ENCODE measurements at regions not wholly inside any gene's neighbourhood (a gene's known extent, or its start where the extent isn't known, plus 50 kb on each side); places are given as distances from the start of the nearest gene placed in this dataset.
A peak's percentile ranks its signal among the peaks of the same experiment; 100 is the strongest.

DNA sequence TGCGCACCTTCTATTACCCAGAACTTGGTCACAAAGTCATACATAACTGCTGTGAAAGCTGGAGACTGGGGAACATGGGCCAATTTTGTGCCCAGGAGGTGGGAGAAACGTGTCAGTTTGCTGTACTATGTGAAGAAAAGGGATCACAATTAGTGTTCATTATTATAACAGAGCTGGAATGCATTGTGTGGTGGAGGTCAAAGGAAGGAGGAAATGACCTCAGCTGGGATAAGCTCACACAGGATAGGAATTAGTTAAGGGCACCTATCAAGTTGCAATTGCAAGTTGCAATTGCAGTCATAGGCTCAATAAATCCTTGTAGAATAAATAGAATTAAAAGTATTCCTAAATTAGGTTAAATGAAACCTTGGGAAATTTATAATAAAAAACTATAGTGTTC is 103.9 kb upstream of the OBI1 start:
- no peaks in the 10 kb centered on the region for H3K4me1 ChIP-seq (replicated peaks in 1 of 2)
- H3K27ac ChIP-seq = no peak overlapping the region
- intact Hi-C loops (cut with DNase I) = no loop called here
- DNase-seq = no peak
- WGBS, 4 donors = 55 to 60% (median 56%) methylated on average over 2 of the region's 2 CpGs
- H3K9me3 ChIP-seq (replicated peaks in 1 of 3) = no peaks in the 10 kb centered on the region
- TF ChIP-seq, protein P1, sequence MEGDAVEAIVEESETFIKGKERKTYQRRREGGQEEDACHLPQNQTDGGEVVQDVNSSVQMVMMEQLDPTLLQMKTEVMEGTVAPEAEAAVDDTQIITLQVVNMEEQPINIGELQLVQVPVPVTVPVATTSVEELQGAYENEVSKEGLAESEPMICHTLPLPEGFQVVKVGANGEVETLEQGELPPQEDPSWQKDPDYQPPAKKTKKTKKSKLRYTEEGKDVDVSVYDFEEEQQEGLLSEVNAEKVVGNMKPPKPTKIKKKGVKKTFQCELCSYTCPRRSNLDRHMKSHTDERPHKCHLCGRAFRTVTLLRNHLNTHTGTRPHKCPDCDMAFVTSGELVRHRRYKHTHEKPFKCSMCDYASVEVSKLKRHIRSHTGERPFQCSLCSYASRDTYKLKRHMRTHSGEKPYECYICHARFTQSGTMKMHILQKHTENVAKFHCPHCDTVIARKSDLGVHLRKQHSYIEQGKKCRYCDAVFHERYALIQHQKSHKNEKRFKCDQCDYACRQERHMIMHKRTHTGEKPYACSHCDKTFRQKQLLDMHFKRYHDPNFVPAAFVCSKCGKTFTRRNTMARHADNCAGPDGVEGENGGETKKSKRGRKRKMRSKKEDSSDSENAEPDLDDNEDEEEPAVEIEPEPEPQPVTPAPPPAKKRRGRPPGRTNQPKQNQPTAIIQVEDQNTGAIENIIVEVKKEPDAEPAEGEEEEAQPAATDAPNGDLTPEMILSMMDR (IDR thresholded peaks at IDR 0.05) = no peak
- no peak for TF ChIP-seq POLR2A (IDR thresholded peaks at IDR 0.05)
- no peak overlapping the region for H3K4me3 ChIP-seq
- H3K27me3 ChIP-seq = no peaks in the 10 kb centered on the region
- no peaks in the 10 kb centered on the region for H3K36me3 ChIP-seq (replicated peaks in 1 of 2)

- H3K27me3 ChIP-seq = peaks cover 3% of the 10 kb centered on the region
- no peak for TF ChIP-seq POLR2A (IDR thresholded peaks at IDR 0.05)
- TF ChIP-seq, protein P1 (IDR thresholded peaks at IDR 0.05) = no peak
- WGBS, 4 donors = 70 to 72% (median 72%) methylated on average over 5 of the region's 5 CpGs
- H3K36me3 ChIP-seq (replicated peaks in 1 of 2) = no peaks in the 10 kb centered on the region
- no peak overlapping the region for H3K4me3 ChIP-seq
- no peaks in the 10 kb centered on the region for H3K4me1 ChIP-seq (replicated peaks in 1 of 2)
- intact Hi-C loops (cut with DNase I) = no loop called here
- no peak for DNase-seq
- no peak overlapping the region for H3K27ac ChIP-seq
- no peaks in the 10 kb centered on the region for H3K9me3 ChIP-seq (replicated peaks in 1 of 3)
These were observed 100.7 kb upstream of the OBI1 start for GRCh38 chr13:78759704-78760103.

DNA sequence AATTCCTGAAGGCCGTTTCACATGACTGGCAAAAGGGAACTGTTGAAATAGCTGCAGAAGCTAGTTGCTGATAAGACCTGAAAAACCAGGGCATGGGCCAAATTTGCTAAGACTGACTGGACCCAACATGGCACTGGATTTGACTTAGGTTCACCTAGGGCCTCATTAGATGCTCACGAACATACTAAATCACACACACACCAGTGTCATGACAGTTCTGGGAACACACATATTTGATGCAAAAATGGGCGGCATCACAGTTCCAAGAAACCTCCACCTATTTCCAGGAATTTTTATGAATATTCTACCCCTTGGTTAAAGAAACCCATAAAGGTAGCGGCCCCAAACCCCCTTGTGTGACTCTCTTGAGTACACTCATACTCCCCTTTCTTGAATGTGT is 99.6 kb upstream of the OBI1 start:
- no peaks in the 10 kb centered on the region for H3K36me3 ChIP-seq (replicated peaks in 1 of 2)
- peak in 1 of 7 donors; percentile 29 for DNase-seq
- no peak for TF ChIP-seq POLR2A (IDR thresholded peaks at IDR 0.05)
- TF ChIP-seq, protein P1 (IDR thresholded peaks at IDR 0.05) = no peak
- intact Hi-C loops (cut with DNase I) = no loop called here
- no peak overlapping the region for H3K4me3 ChIP-seq
- 74 to 84% (median 75%) methylated on average over 4 of the region's 4 CpGs for WGBS, 4 donors
- H3K27me3 ChIP-seq = peaks cover 3% of the 10 kb centered on the region
- no peaks in the 10 kb centered on the region for H3K4me1 ChIP-seq (replicated peaks in 1 of 2)
- no peak overlapping the region for H3K27ac ChIP-seq
- H3K9me3 ChIP-seq (replicated peaks in 1 of 3) = no peaks in the 10 kb centered on the region

- 19 to 58% (median 38%) methylated on average over 1 of the region's 1 CpG for WGBS, 4 donors
- Histone ChIP-seq H3K27me3 (peaks cover 3% of the 10 kb centered on the region), H3K4me3 (no peak overlapping the region), H3K27ac (no peak overlapping the region), H3K4me1 (replicated peaks in 1 of 2) (no peaks in the 10 kb centered on the region), H3K36me3 (replicated peaks in 1 of 2) (no peaks in the 10 kb centered on the region), H3K9me3 (replicated peaks in 1 of 3) (no peaks in the 10 kb centered on the region)
- no peak for TF ChIP-seq POLR2A (IDR thresholded peaks at IDR 0.05)
- TF ChIP-seq, protein P1 (IDR thresholded peaks at IDR 0.05) = no peak
- DNase-seq = no peak
- intact Hi-C loops (cut with DNase I) = no loop called here
These were observed 94.5 kb upstream of the OBI1 start for GRCh38 chr13:78753435-78753834.

All from adrenal gland (tissue), 9 donors.